ENCODE measurements at regions not wholly inside any gene's neighbourhood (a gene's known extent, or its start where the extent isn't known, plus 50 kb on each side); places are given as distances from the start of the nearest gene placed in this dataset.

DNA sequence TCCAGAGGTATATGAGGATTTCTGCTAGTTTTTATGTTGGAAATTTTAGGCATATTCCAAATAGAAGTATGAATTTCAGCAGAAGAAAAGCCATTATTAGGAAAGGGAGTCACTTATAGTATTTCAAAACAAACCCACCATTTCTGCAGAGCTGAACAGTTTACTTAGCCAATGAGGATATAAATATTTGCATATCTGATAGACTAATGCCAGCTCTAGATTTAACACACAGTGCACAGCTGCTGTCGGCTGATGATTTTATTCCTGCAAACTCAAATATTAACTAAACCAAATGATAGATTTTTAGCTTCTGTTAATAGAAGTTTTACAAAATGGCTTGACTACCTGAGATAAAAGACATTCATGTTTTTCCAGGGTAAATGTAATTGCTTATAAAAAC, 375.8 kb upstream of the FANCL start:
- Histone ChIP-seq H3K36me3 (ENCODE audit: control insufficient read depth in 2 of 2, insufficient read depth in 2 of 2, low read length in 1 of 2) (no peaks in the 10 kb centered on the region), H4K20me1 (ENCODE audit: control insufficient read depth, insufficient read depth) (no peaks in the 10 kb centered on the region), H2AFZ (ENCODE audit: control insufficient read depth, low read depth, low read length) (no peak overlapping the region), H3K79me2 (ENCODE audit: control insufficient read depth, insufficient read depth, low read length) (no peaks in the 10 kb centered on the region), H3K27ac (ENCODE audit: control insufficient read depth, insufficient read depth) (no peak overlapping the region), H3K9ac (ENCODE audit: control insufficient read depth, insufficient read depth, low read length) (no peak overlapping the region), H3K4me1 (ENCODE audit: control insufficient read depth, insufficient read depth, low read length) (no peaks in the 10 kb centered on the region), H3K4me2 (ENCODE audit: control insufficient read depth, insufficient read depth) (no peak overlapping the region), H3K4me3 (no peak overlapping the region), H3K27me3 (replicated peaks in 1 of 2; ENCODE audit: control insufficient read depth in 2 of 2, insufficient read depth in 2 of 2, low read length in 1 of 2) (no peaks in the 10 kb centered on the region), H3K9me3 (replicated peaks; ENCODE audit: control insufficient read depth, insufficient read depth, low read length) (no peaks in the 10 kb centered on the region)
- ChIA-PET CTCF (no interaction called here), RAD21 (ENCODE audit: unreplicated experiment) (no interaction called here), SMC1A (ENCODE audit: uncharacterized antibody, unreplicated experiment) (interaction anchor here (1.5 kb wide), 1 partner anchor 9 kb away, joined by 3 read pairs; no protein-coding TSS in a partner anchor), POLR2A (no interaction called here)
- intact Hi-C loops (cut with micrococcal nuclease; ENCODE audit: unreplicated experiment): no loop called here
- in situ Hi-C loops (cut with MboI): no loop called here
- FAIRE-seq (no peak), ATAC-seq (no peak), DNase-seq (ENCODE audit: low read depth, low spot score) (no peak)
- BruUV-seq (replicated peaks): no TSS peak
- TF ChIP-seq PML (IDR thresholded peaks at IDR 0.05; ENCODE audit: low read length): no peak
- TF ChIP-seq ZNF207 (IDR thresholded peaks at IDR 0.05; ENCODE audit: borderline replicate concordance): no peak
- TF ChIP-seq, protein P1, sequence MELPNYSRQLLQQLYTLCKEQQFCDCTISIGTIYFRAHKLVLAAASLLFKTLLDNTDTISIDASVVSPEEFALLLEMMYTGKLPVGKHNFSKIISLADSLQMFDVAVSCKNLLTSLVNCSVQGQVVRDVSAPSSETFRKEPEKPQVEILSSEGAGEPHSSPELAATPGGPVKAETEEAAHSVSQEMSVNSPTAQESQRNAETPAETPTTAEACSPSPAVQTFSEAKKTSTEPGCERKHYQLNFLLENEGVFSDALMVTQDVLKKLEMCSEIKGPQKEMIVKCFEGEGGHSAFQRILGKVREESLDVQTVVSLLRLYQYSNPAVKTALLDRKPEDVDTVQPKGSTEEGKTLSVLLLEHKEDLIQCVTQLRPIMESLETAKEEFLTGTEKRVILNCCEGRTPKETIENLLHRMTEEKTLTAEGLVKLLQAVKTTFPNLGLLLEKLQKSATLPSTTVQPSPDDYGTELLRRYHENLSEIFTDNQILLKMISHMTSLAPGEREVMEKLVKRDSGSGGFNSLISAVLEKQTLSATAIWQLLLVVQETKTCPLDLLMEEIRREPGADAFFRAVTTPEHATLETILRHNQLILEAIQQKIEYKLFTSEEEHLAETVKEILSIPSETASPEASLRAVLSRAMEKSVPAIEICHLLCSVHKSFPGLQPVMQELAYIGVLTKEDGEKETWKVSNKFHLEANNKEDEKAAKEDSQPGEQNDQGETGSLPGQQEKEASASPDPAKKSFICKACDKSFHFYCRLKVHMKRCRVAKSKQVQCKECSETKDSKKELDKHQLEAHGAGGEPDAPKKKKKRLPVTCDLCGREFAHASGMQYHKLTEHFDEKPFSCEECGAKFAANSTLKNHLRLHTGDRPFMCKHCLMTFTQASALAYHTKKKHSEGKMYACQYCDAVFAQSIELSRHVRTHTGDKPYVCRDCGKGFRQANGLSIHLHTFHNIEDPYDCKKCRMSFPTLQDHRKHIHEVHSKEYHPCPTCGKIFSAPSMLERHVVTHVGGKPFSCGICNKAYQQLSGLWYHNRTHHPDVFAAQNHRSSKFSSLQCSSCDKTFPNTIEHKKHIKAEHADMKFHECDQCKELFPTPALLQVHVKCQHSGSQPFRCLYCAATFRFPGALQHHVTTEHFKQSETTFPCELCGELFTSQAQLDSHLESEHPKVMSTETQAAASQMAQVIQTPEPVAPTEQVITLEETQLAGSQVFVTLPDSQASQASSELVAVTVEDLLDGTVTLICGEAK (IDR thresholded peaks at IDR 0.05; ENCODE audit: borderline replicate concordance): no peak
- WGBS (ENCODE audit: insufficient coverage, insufficient replicate concordance, low lambda C conversion rate, missing lambda C conversion rate): 78% methylated on average over 1 of the region's 1 CpG

DNA sequence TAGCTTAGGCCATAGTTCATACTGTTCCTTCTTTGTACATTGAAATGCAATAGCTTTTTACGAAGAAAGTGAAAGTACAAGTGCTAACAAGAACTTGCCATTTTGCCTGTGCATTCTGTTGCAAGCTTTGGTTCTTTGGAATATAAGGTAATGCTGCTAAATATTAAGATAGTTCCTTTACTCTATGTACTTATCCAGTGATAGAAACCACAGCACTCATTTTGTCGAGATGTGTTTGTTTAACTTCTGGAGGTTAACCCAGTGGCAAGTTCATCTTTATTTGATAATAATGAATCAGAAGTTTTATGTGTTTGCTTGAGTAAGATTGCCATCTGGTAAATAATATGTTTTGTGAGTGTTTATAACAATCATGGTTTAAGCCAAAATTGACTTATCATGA, 373.1 kb upstream of the FANCL start:
- H3K27me3 ChIP-seq (replicated peaks in 1 of 2; ENCODE audit: control insufficient read depth in 2 of 2, insufficient read depth in 2 of 2, low read length in 1 of 2): no peaks in the 10 kb centered on the region
- ChIA-PET SMC1A (ENCODE audit: uncharacterized antibody, unreplicated experiment) (interaction anchor here (1.0 kb wide), 1 partner anchor 10 kb away, joined by 3 read pairs; no protein-coding TSS in a partner anchor), POLR2A (no interaction called here), CTCF (interaction anchor here (1.0 kb wide), 1 partner anchor 894 kb away, joined by 3 read pairs; no protein-coding TSS in a partner anchor), RAD21 (ENCODE audit: unreplicated experiment) (no interaction called here)
- 2% methylated on average over 2 of the region's 2 CpGs for WGBS (ENCODE audit: insufficient coverage, insufficient replicate concordance, low lambda C conversion rate, missing lambda C conversion rate)
- H3K27ac ChIP-seq (ENCODE audit: control insufficient read depth, insufficient read depth): no peak overlapping the region
- H3K9ac ChIP-seq (ENCODE audit: control insufficient read depth, insufficient read depth, low read length): no peak overlapping the region
- FAIRE-seq (no peak), DNase-seq (ENCODE audit: low read depth, low spot score) (no peak), ATAC-seq (no peak)
- H3K79me2 ChIP-seq (ENCODE audit: control insufficient read depth, insufficient read depth, low read length): no peaks in the 10 kb centered on the region
- H3K4me2 ChIP-seq (ENCODE audit: control insufficient read depth, insufficient read depth): no peak overlapping the region
- BruUV-seq (replicated peaks): no TSS peak
- TF ChIP-seq, protein P2, sequence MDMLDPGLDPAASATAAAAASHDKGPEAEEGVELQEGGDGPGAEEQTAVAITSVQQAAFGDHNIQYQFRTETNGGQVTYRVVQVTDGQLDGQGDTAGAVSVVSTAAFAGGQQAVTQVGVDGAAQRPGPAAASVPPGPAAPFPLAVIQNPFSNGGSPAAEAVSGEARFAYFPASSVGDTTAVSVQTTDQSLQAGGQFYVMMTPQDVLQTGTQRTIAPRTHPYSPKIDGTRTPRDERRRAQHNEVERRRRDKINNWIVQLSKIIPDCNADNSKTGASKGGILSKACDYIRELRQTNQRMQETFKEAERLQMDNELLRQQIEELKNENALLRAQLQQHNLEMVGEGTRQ (IDR thresholded peaks at IDR 0.05; ENCODE audit: borderline replicate concordance, low read depth, low read length): no peak
- TF ChIP-seq ESRRA (IDR thresholded peaks at IDR 0.05; ENCODE audit: low read length) (no peak), HDAC6 (IDR thresholded peaks at IDR 0.05; ENCODE audit: unreplicated experiment) (no peak), NR2F1 (conservative IDR thresholded peaks at IDR 0.05) (no peak)
- TF ChIP-seq, protein P3, sequence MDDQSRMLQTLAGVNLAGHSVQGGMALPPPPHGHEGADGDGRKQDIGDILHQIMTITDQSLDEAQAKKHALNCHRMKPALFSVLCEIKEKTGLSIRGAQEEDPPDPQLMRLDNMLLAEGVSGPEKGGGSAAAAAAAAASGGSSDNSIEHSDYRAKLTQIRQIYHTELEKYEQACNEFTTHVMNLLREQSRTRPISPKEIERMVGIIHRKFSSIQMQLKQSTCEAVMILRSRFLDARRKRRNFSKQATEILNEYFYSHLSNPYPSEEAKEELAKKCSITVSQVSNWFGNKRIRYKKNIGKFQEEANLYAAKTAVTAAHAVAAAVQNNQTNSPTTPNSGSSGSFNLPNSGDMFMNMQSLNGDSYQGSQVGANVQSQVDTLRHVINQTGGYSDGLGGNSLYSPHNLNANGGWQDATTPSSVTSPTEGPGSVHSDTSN (IDR thresholded peaks at IDR 0.05; ENCODE audit: insufficient replicate concordance, low read depth, low read length): no peak
- no peak overlapping the region for H2AFZ ChIP-seq (ENCODE audit: control insufficient read depth, low read depth, low read length)
- intact Hi-C loops (cut with micrococcal nuclease; ENCODE audit: unreplicated experiment): no loop called here
- no peaks in the 10 kb centered on the region for H3K4me1 ChIP-seq (ENCODE audit: control insufficient read depth, insufficient read depth, low read length)
- no peak overlapping the region for H3K4me3 ChIP-seq
- in situ Hi-C loops (cut with MboI): no loop called here
- no peaks in the 10 kb centered on the region for H3K36me3 ChIP-seq (ENCODE audit: control insufficient read depth in 2 of 2, insufficient read depth in 2 of 2, low read length in 1 of 2)
- no peaks in the 10 kb centered on the region for H4K20me1 ChIP-seq (ENCODE audit: control insufficient read depth, insufficient read depth)
- no peaks in the 10 kb centered on the region for H3K9me3 ChIP-seq (replicated peaks; ENCODE audit: control insufficient read depth, insufficient read depth, low read length)

All from GM12878 (cell line).